H9 (cell line): ENCODE measurements at regions not wholly inside any gene's neighbourhood (a gene's known extent, or its start where the extent isn't known, plus 50 kb on each side); places are given as distances from the start of the nearest gene placed in this dataset.

Experiments
- DNase-seq: peaks from one replicate; pipeline ENCODE4 v3.0.0-alpha.2; 2017
- H2AFZ ChIP-seq: one replicate; pipeline ENCODE4 v1.6.1; 2013; ENCODE audit warnings: mild to moderate bottlenecking, low read length, control low read depth, moderate library complexity
- H2AK5ac ChIP-seq: 2 replicates; pipeline ENCODE4 v1.6.1; 2013; ENCODE audit warnings: low read length, control low read depth, mixed read lengths; ENCODE audit not compliant: insufficient read length
- H2BK120ac ChIP-seq: one replicate; pipeline ENCODE4 v1.6.1; 2013; ENCODE audit warnings: low read depth, mild to moderate bottlenecking, low read length, control low read depth, inconsistent platforms; ENCODE audit not compliant: poor library complexity, severe bottlenecking
- H2BK12ac ChIP-seq: 2 replicates; pipeline ENCODE4 v1.6.1; 2013; ENCODE audit warnings: low read length, control low read depth, mixed read lengths, low read depth; ENCODE audit not compliant: insufficient read length
- H2BK15ac ChIP-seq: 2 replicates; pipeline ENCODE4 v1.6.1; 2013; ENCODE audit warnings: low read depth, low read length, control low read depth
- H2BK20ac ChIP-seq: one replicate; pipeline ENCODE4 v1.6.1; 2013; ENCODE audit warnings: low read depth, mild to moderate bottlenecking, low read length, control low read depth, inconsistent platforms; ENCODE audit not compliant: poor library complexity, severe bottlenecking
- H2BK5ac ChIP-seq: 2 replicates; pipeline ENCODE4 v1.6.1; 2013; ENCODE audit warnings: low read length, control low read depth, mixed read lengths; ENCODE audit not compliant: insufficient read length
- H3K14ac ChIP-seq: 2 replicates; pipeline ENCODE4 v1.6.1; 2013; ENCODE audit warnings: low read length, control low read depth; ENCODE audit not compliant: insufficient read depth
- H3K18ac ChIP-seq: 2 replicates; pipeline ENCODE4 v1.6.1; 2013; ENCODE audit warnings: low read depth, mild to moderate bottlenecking, mixed read lengths, low read length, control low read depth; ENCODE audit not compliant: insufficient read length
- H3K23ac ChIP-seq: 2 replicates; pipeline ENCODE4 v1.6.1; 2013; ENCODE audit warnings: low read length, control low read depth, mixed read lengths, low read depth; ENCODE audit not compliant: insufficient read length
- H3K23me2 ChIP-seq: 2 replicates; pipeline ENCODE4 v1.6.1; 2013; ENCODE audit warnings: low read depth, mild to moderate bottlenecking, mixed read lengths, low read length, control low read depth; ENCODE audit not compliant: insufficient read length, poor library complexity, severe bottlenecking
- H3K27ac ChIP-seq: 2 replicates; pipeline ENCODE4 v1.5.1; 2013; ENCODE audit warnings: low read length, control low read depth, mixed read lengths, low read depth; ENCODE audit not compliant: insufficient read length
- H3K27me3 ChIP-seq: 2 replicates; pipeline ENCODE4 v1.6.1; 2013; ENCODE audit warnings: low read length, control low read depth, inconsistent platforms; ENCODE audit not compliant: insufficient read depth
- H3K4ac ChIP-seq: 2 replicates; pipeline ENCODE4 v1.6.1; 2013; ENCODE audit warnings: low read depth, mild to moderate bottlenecking, control low read depth, inconsistent platforms, low read length, moderate library complexity
- H3K4me1 ChIP-seq: 2 replicates; pipeline ENCODE4 v1.6.1; 2013; ENCODE audit warnings: low read length, control low read depth, inconsistent platforms; ENCODE audit not compliant: insufficient read depth
- H3K4me2 ChIP-seq: 2 replicates; pipeline ENCODE4 v1.6.1; 2013; ENCODE audit warnings: low read length, control low read depth, mixed read lengths; ENCODE audit not compliant: insufficient read length, insufficient read depth
- H3K56ac ChIP-seq: 2 replicates; pipeline ENCODE4 v1.6.1; 2013; ENCODE audit warnings: low read depth, mild to moderate bottlenecking, mixed read lengths, low read length, control low read depth; ENCODE audit not compliant: insufficient read length
- H3K79me1 ChIP-seq: 2 replicates; pipeline ENCODE4 v1.6.1; 2013; ENCODE audit warnings: low read depth, mild to moderate bottlenecking, moderate library complexity, low read length, control low read depth, inconsistent platforms; ENCODE audit not compliant: insufficient read depth, poor library complexity, severe bottlenecking
- H3K79me2 ChIP-seq: 2 replicates; pipeline ENCODE4 v1.6.1; 2013; ENCODE audit warnings: low read length, control low read depth, inconsistent platforms; ENCODE audit not compliant: insufficient read depth
- H3K9ac ChIP-seq: 2 replicates; pipeline ENCODE4 v1.6.1; 2013; ENCODE audit warnings: low read length, control low read depth, mixed read lengths; ENCODE audit not compliant: insufficient read length; ENCODE audit errors: extremely low read depth
- H3K9me3 ChIP-seq: one replicate; pipeline ENCODE4 v1.6.1; 2013; ENCODE audit warnings: low read depth, low read length, inconsistent platforms; ENCODE audit not compliant: control insufficient read depth
- H3T11ph ChIP-seq: one replicate; pipeline ENCODE4 v1.6.1; 2013; ENCODE audit warnings: mild to moderate bottlenecking, low read length, control low read depth, inconsistent platforms
- H4K20me1 ChIP-seq: one replicate; pipeline ENCODE4 v1.6.1; 2013; ENCODE audit not compliant: control insufficient read depth, insufficient read length, insufficient read depth
- H4K5ac ChIP-seq: 2 replicates; pipeline ENCODE4 v1.6.1; 2013; ENCODE audit warnings: low read depth, mild to moderate bottlenecking, mixed read lengths, low read length, control low read depth; ENCODE audit not compliant: insufficient read length
- H4K8ac ChIP-seq: replicated peaks from 2 replicates; pipeline ENCODE4 v1.6.1; 2013; ENCODE audit warnings: low read length, control low read depth, mixed read lengths, low read depth; ENCODE audit not compliant: insufficient read length
- H4K91ac ChIP-seq: 2 replicates; pipeline ENCODE4 v1.6.1; 2013; ENCODE audit warnings: low read depth, mild to moderate bottlenecking, moderate library complexity, mixed read lengths, low read length, control low read depth; ENCODE audit not compliant: insufficient read length
- H3K27ac Mint-ChIP-seq, 3 experiments: 2 replicates in 2 of 3; 3 replicates in 1 of 3; pipeline ENCODE4 v1.8.0; 2020 to 2021; ENCODE audit warnings: mixed read lengths in 3 of 3, mild to moderate bottlenecking in 1 of 3, moderate library complexity in 1 of 3
- H3K27me3 Mint-ChIP-seq: 2 replicates; pipeline ENCODE4 v1.8.0; 2021; ENCODE audit warnings: low read depth, mild to moderate bottlenecking, moderate library complexity, mixed read lengths
- H3K36me3 Mint-ChIP-seq, 3 experiments: 2 replicates in 2 of 3; 3 replicates in 1 of 3; pipeline ENCODE4 v1.8.0; 2020 to 2021; ENCODE audit warnings: low read depth in 3 of 3, mixed read lengths in 3 of 3; ENCODE audit not compliant: insufficient read depth in 1 of 3
- H3K4me1 Mint-ChIP-seq, 2 experiments: 2 replicates each; pipeline ENCODE4 v1.8.0; 2020; ENCODE audit warnings: mixed read lengths in 2 of 2
- H3K4me3 Mint-ChIP-seq, 2 experiments: 2 replicates in 1 of 2; 3 replicates in 1 of 2; pipeline ENCODE4 v1.8.0; 2020 to 2021; ENCODE audit warnings: mild to moderate bottlenecking in 2 of 2, mixed read lengths in 2 of 2, moderate library complexity in 1 of 2
- H3K9me3 Mint-ChIP-seq, 2 experiments: 2 replicates in 1 of 2; 3 replicates in 1 of 2; pipeline ENCODE4 v1.8.0; 2020; ENCODE audit warnings: mild to moderate bottlenecking in 2 of 2, mixed read lengths in 2 of 2, moderate library complexity in 1 of 2
- CTCF ChIP-seq: fragments of 200-600 bp; sonication (generic); conservative IDR thresholded peaks from 3 replicates; pipeline ENCODE4 v1.8.0; 2021; ENCODE audit warnings: antibody characterized with exemption, mild to moderate bottlenecking
- WGBS: extraction: QIAGEN DNeasy Blood & Tissue Kit; methylation state at CpG from one replicate; pipeline ENCODE4 v1.1.7; 2013; ENCODE audit warnings: missing lambda C conversion rate, low lambda C conversion rate, mixed read lengths; ENCODE audit not compliant: insufficient read length; ENCODE audit errors: extremely low coverage; 5-methylcytosine and 5-hydroxymethylcytosine counted together

- H2BK120ac ChIP-seq = no peak overlapping the region
- no peaks in the 10 kb centered on the region for H3K79me1 ChIP-seq
- H3K4me1 Mint-ChIP-seq = no peaks in the 10 kb centered on the region
- no peak overlapping the region for H3K4ac ChIP-seq
- no peaks in the 10 kb centered on the region for H3K23me2 ChIP-seq
- H2BK5ac ChIP-seq = no peak overlapping the region
- no peak for TF ChIP-seq CTCF
- no peak overlapping the region for H3K4me2 ChIP-seq
- no peak overlapping the region for H2BK12ac ChIP-seq
- no peak overlapping the region for H2BK15ac ChIP-seq
- H4K8ac ChIP-seq = no peak overlapping the region
- H4K91ac ChIP-seq = no peak overlapping the region
- H3K27me3 Mint-ChIP-seq = no peaks in the 10 kb centered on the region
- no peak overlapping the region for H2BK20ac ChIP-seq
- H3K27me3 ChIP-seq = no peaks in the 10 kb centered on the region
- no peak overlapping the region for H3K27ac Mint-ChIP-seq
- H4K5ac ChIP-seq = no peak overlapping the region
- H4K20me1 ChIP-seq = no peaks in the 10 kb centered on the region
- no peak for DNase-seq
- no peak overlapping the region for H3K4me3 Mint-ChIP-seq
- no peak overlapping the region for H3T11ph ChIP-seq
- H3K79me2 ChIP-seq = no peaks in the 10 kb centered on the region
- no peak overlapping the region for H3K14ac ChIP-seq
- no CpG with 5 or more reads among the region's 4 CpGs for WGBS
- no peak overlapping the region for H2AK5ac ChIP-seq
- H3K9me3 ChIP-seq = no peaks in the 10 kb centered on the region
- H2AFZ ChIP-seq = no peak overlapping the region
- H3K18ac ChIP-seq = no peak overlapping the region
- H3K9ac ChIP-seq = no peak overlapping the region
- H3K4me1 ChIP-seq = no peaks in the 10 kb centered on the region
- no peak overlapping the region for H3K56ac ChIP-seq
- peaks cover 17 to 19% of the 10 kb centered on the region in 2 experiments for H3K9me3 Mint-ChIP-seq
- H3K36me3 Mint-ChIP-seq = peaks cover 0 to 16% (median 2%) of the 10 kb centered on the region in 3 experiments; a peak in 5 of 7 replicates
- no peak overlapping the region for H3K23ac ChIP-seq
- H3K27ac ChIP-seq = no peak overlapping the region
Observed at GRCh38 chr11:128219731-128220120, 367.6 kb downstream of the ETS1 start.
